K562 (cell line): ENCODE measurements at regions not wholly inside any gene's neighbourhood (a gene's known extent, or its start where the extent isn't known, plus 50 kb on each side); places are given as distances from the start of the nearest gene placed in this dataset.

Source experiments
- ATAC-seq: fragments of 200-7000 bp; cut with Tn5 transposase; 3 replicates; pipeline ENCODE4 v1.9.1; 2020; ENCODE audit warnings: moderate library complexity
- BruUV-seq: library from RNA; stranded (reverse); fragments of 400-500 nt; replicated peaks from 2 replicates; lab custom pipeline; 2021; lab: Mats Ljungman, UMichigan
- CTCF ChIA-PET: fragments of 300-600 bp; formaldehyde crosslinking; extraction: SDS; loops from one replicate; lab custom pipeline; 2021; ENCODE audit warnings: low intra/inter-chr PET ratio; lab: Yijun Ruan, JAX
- POLR2A ChIA-PET: fragments of 300-600, 350-650 bp; sonication (Branson Sonifier 250); formaldehyde crosslinking; extraction: SDS; loops from one replicate; lab custom pipeline; 2021; ENCODE audit warnings: antibody characterized with exemption, inconsistent platforms; lab: Yijun Ruan, JAX
- DNase-seq, 4 experiments: peaks; one replicate each; pipeline versions ENCODE4 v3.0.0 to v3.0.0-alpha.2; 2011 to 2018; ENCODE audit warnings: low spot score in 3 of 4, mixed read lengths in 3 of 4; ENCODE audit errors: extremely low read depth in 1 of 4
- FAIRE-seq: peaks from 2 replicates; lab custom pipeline; 2011; peaks lifted over from hg19 to GRCh38; lab: Jason Lieb, UNC
- H2AFZ ChIP-seq: 2 replicates; pipeline ENCODE4 v1.6.0; 2011; ENCODE audit warnings: low read depth, low read length, control low read depth, inconsistent platforms
- H3K27ac ChIP-seq: fragments of 200-600 bp; 3 replicates; pipeline ENCODE4 v1.8.0; 2011; ENCODE audit warnings: low read depth, mild to moderate bottlenecking, control low read depth, inconsistent platforms, low read length, moderate library complexity, mixed read lengths; ENCODE audit errors: extremely low read depth
- H3K27me3 ChIP-seq, 2 experiments: fragments of 300-600 bp in 1 of 2; 2 replicates in 1 of 2; 3 replicates in 1 of 2; pipeline versions ENCODE4 v1.6.0 to v1.8.0; 2011; ENCODE audit warnings: inconsistent platforms in 2 of 2, low read length in 2 of 2, mild to moderate bottlenecking in 1 of 2, mixed read lengths in 1 of 2, moderate library complexity in 1 of 2; ENCODE audit not compliant: control insufficient read depth in 2 of 2, insufficient read depth in 2 of 2
- H3K36me3 ChIP-seq: fragments of 300-600 bp; 3 replicates; pipeline ENCODE4 v1.8.0; 2011; ENCODE audit warnings: mild to moderate bottlenecking, low read length, inconsistent platforms; ENCODE audit not compliant: control insufficient read depth, insufficient read depth
- H3K4me1 ChIP-seq, 2 experiments: fragments of 200-600 bp in 1 of 2; replicated peaks in 1 of 2; 2 replicates in 1 of 2; 3 replicates in 1 of 2; pipeline versions ENCODE4 v1.5.1 to v1.8.0; 2011; ENCODE audit warnings: inconsistent platforms in 2 of 2, low read length in 2 of 2, mild to moderate bottlenecking in 1 of 2, mixed read lengths in 1 of 2, moderate library complexity in 1 of 2; ENCODE audit not compliant: control insufficient read depth in 2 of 2, insufficient read depth in 2 of 2
- H3K4me2 ChIP-seq: 2 replicates; pipeline ENCODE4 v1.6.1; 2011; ENCODE audit warnings: low read length, control low read depth, inconsistent platforms, mixed read lengths; ENCODE audit not compliant: insufficient read depth
- H3K4me3 ChIP-seq: fragments of 200-600 bp; sonication (generic), shearing (Covaris generic); 2 replicates; pipeline ENCODE4 v1.5.1; 2016; ENCODE audit warnings: control low read depth, inconsistent platforms
- H3K79me2 ChIP-seq: fragments of 200-600 bp; 3 replicates; pipeline ENCODE4 v1.8.0; 2011; ENCODE audit warnings: low read length, inconsistent platforms; ENCODE audit not compliant: control insufficient read depth, insufficient read depth
- H3K9ac ChIP-seq, 2 experiments: 2 replicates each; pipeline versions ENCODE4 v1.6.0 to v1.6.1; 2011; ENCODE audit warnings: low read depth in 2 of 2, low read length in 2 of 2, control low read depth in 1 of 2, inconsistent platforms in 1 of 2, mild to moderate bottlenecking in 1 of 2, mixed read lengths in 1 of 2; ENCODE audit not compliant: insufficient read depth in 1 of 2
- H3K9me1 ChIP-seq: one replicate; pipeline ENCODE4 v1.6.0; 2011; ENCODE audit warnings: inconsistent platforms, mild to moderate bottlenecking, low read length, moderate library complexity; ENCODE audit not compliant: control insufficient read depth, insufficient read depth
- H3K9me3 ChIP-seq: replicated peaks from 2 replicates; pipeline ENCODE4 v1.5.1; 2011; ENCODE audit warnings: low read depth, low read length, inconsistent platforms; ENCODE audit not compliant: control insufficient read depth, insufficient read depth
- H4K20me1 ChIP-seq: replicated peaks from 2 replicates; pipeline ENCODE4 v1.6.1; 2011; ENCODE audit warnings: low read length, inconsistent platforms, mixed read lengths; ENCODE audit not compliant: control insufficient read depth, insufficient read depth
- ARID3A ChIP-seq: IDR thresholded peaks from 2 replicates; pipeline ENCODE4 v1.6.1; 2012; ENCODE audit warnings: low read depth, low read length, improper control_type of control experiment, borderline replicate concordance
- ARID3B ChIP-seq: fragments of 250-450 bp; sonication (Bioruptor Pico); IDR thresholded peaks from 2 replicates; pipeline ENCODE4 v1.4.0; 2020; ENCODE audit warnings: borderline replicate concordance
- CHCHD3 ChIP-seq: fragments of 250-450 bp; sonication (Bioruptor Pico); IDR thresholded peaks from 2 replicates; pipeline ENCODE4 v2.1.2; 2022; ENCODE audit warnings: mild to moderate bottlenecking
- DMBX1 ChIP-seq: fragments of 250-450 bp; sonication (Bioruptor Pico); IDR thresholded peaks from 2 replicates; pipeline ENCODE4 v1.8.0; 2022; ENCODE audit warnings: inconsistent platforms, mild to moderate bottlenecking, moderate library complexity, borderline replicate concordance
- HBP1 ChIP-seq: fragments of 450-650 bp; formaldehyde crosslinking; IDR thresholded peaks from 2 replicates; pipeline ENCODE4 v1.4.0; 2022; ENCODE audit warnings: missing genetic modification characterization
- PHF21A ChIP-seq: fragments of 450-650 bp; IDR thresholded peaks from 2 replicates; pipeline ENCODE4 v1.6.1; 2017; ENCODE audit warnings: low read depth, borderline replicate concordance
- PREB ChIP-seq: sonication (generic); formaldehyde crosslinking; IDR thresholded peaks from 2 replicates; pipeline ENCODE4 v1.8.1; 2023; ENCODE audit warnings: mild to moderate bottlenecking, missing genetic modification reagents
- XRCC3 ChIP-seq: fragments of 450-650 bp; IDR thresholded peaks from 2 replicates; pipeline ENCODE4 v1.6.1; 2017; ENCODE audit warnings: mild to moderate bottlenecking, moderate library complexity
- XRCC4 ChIP-seq: IDR thresholded peaks from one replicate; pipeline ENCODE4 v1.6.1; 2011; ENCODE audit not compliant: insufficient read depth, insufficient read length; ENCODE audit errors: extremely low read depth
- ZNF639 ChIP-seq, 2 experiments: fragments of 200-800 bp in 1 of 2; sonication (Bioruptor generic) in 1 of 2; sonication (generic) in 1 of 2; formaldehyde crosslinking in 1 of 2; IDR thresholded peaks in 1 of 2; conservative IDR thresholded peaks in 1 of 2; 2 replicates each; pipeline versions ENCODE4 v1.5.0 to v1.6.1; 2016 to 2020; ENCODE audit warnings: missing compliant biosample characterization in 1 of 2, missing genetic modification characterization in 1 of 2, missing genetic modification reagents in 1 of 2
- ZNF668 ChIP-seq: fragments of 250-450 bp; sonication (Bioruptor Pico); IDR thresholded peaks from 2 replicates; pipeline ENCODE4 v1.8.0; 2022; ENCODE audit warnings: mild to moderate bottlenecking, inconsistent platforms
- ZNF76 ChIP-seq: fragments of 250-450 bp; sonication (Bioruptor Pico); IDR thresholded peaks from 2 replicates; pipeline ENCODE4 v1.4.0; 2020; ENCODE audit warnings: mild to moderate bottlenecking, moderate library complexity, borderline replicate concordance
- ZNF764 ChIP-seq: fragments of 250-450 bp; sonication (Bioruptor Pico); IDR thresholded peaks from 2 replicates; pipeline ENCODE4 v1.4.0; 2020; ENCODE audit warnings: low read depth, mild to moderate bottlenecking, moderate library complexity
- WGBS: fragments of 100-300 bp; shearing (Covaris generic); methylation state at CpG from one replicate; pipeline ENCODE4 v1.1.6; 2016; ENCODE audit warnings: low coverage, mixed read lengths; ENCODE audit not compliant: insufficient coverage; ENCODE audit errors: missing lambda C conversion rate; 5-methylcytosine and 5-hydroxymethylcytosine counted together
- in situ Hi-C: fragments of 300-500 bp; cut with MboI; formaldehyde crosslinking; loops from 4 replicates; pipeline ENCODE4 v1.15.0; 2018; ENCODE audit warnings: inconsistent platforms, mixed read lengths
- intact Hi-C: fragments of 100-400 bp; cut with micrococcal nuclease; formaldehyde crosslinking; loops from 2 replicates; pipeline ENCODE4 v1.14.2; 2022

GRCh38 chr1:213423041-213423440 is 372.0 kb downstream of the RPS6KC1 start:
- CTCF ChIA-PET, result no interaction called here
- in situ Hi-C loops, result no loop called here
- no TSS peak for BruUV-seq

More at GRCh38 chr1:213423041-213423440, 372.0 kb downstream of the RPS6KC1 start:
- Histone ChIP-seq H3K27ac (no peak overlapping the region), H3K4me1 (no peaks in the 10 kb centered on the region), H3K9me3 (no peaks in the 10 kb centered on the region), H3K79me2 (no peaks in the 10 kb centered on the region), H3K4me3 (no peak overlapping the region), H3K9ac (no peak overlapping the region), H4K20me1 (no peaks in the 10 kb centered on the region; the same call in 1 of the 2 replicates), H3K27me3 (peaks cover 42 to 48% of the 10 kb centered on the region in 2 experiments), H3K4me2 (no peak overlapping the region), H3K36me3 (no peaks in the 10 kb centered on the region), H3K9me1 (no peaks in the 10 kb centered on the region), H2AFZ (no peak overlapping the region)
- 0% methylated on average over 4 of the region's 4 CpGs for WGBS
- DNase-seq (no peak), FAIRE-seq (no peak), ATAC-seq (no peak)
- intact Hi-C loops, result no loop called here
- POLR2A ChIA-PET, result interaction anchor here (0.7 to 1.1 kb wide), 2 partner anchors 8 to 23 kb away, joined by 3 read pairs; no protein-coding TSS in a partner anchor
- TF ChIP-seq ZNF668, result no peak
- no peak for TF ChIP-seq XRCC3
- no peak for TF ChIP-seq ZNF76
- TF ChIP-seq XRCC4, result no peak
- no peak for TF ChIP-seq PHF21A
- no peak for TF ChIP-seq HBP1
- no peak for TF ChIP-seq CHCHD3 (CRISPR knock-in tag)
- TF ChIP-seq DMBX1 (CRISPR knock-in tag), result no peak
- TF ChIP-seq PREB, result no peak
- no peak for TF ChIP-seq ARID3A
- no peak for TF ChIP-seq ZNF764
- no peak for TF ChIP-seq ZNF639 (CRISPR knock-in tag; conservative IDR thresholded peaks at IDR 0.05 in 1 of 2, IDR thresholded peaks at IDR 0.05 in 1 of 2)
- TF ChIP-seq ARID3B (CRISPR knock-in tag), result no peak
